Activated T-cell treated with anti-CD3 and anti-CD28 coated beads, Interleukin-2, amount 50 U/mL, for 48 hours (primary cell): ENCODE measurements at regions not wholly inside any gene's neighbourhood (a gene's known extent, or its start where the extent isn't known, plus 50 kb on each side); places are given as distances from the start of the nearest gene placed in this dataset.

Source experiments
- DNase-seq, 2 experiments: peaks; one replicate each; pipeline ENCODE4 v3.0.0-alpha.2; 2020

- DNase-seq: no peak
Observed at GRCh38 chr14:81673930-81674329, 140.3 kb upstream of the SEL1L start.

DNA sequence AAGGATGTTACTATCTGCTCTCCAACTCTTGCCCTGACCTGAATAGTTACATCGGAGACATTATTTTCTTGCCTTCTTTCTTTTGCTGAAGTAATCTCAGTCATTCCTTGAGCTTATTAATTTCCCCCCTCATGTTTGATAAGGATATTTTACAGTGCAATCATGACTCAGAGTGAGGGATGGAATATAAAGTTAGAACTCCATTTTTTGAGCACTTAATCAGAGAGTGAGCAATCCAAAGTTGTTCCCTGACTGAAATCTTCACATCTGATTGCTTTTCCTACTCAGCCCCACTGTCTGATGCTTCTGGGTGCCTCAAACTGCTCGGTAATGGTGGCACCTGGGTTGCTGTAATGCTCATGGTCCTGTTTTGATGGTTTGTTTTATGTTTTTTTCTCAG, 142.7 kb upstream of the SEL1L start:
- no peak for DNase-seq

- DNase-seq: no peak
Observed at GRCh38 chr14:81676879-81677278, 143.2 kb upstream of the SEL1L start.

DNA sequence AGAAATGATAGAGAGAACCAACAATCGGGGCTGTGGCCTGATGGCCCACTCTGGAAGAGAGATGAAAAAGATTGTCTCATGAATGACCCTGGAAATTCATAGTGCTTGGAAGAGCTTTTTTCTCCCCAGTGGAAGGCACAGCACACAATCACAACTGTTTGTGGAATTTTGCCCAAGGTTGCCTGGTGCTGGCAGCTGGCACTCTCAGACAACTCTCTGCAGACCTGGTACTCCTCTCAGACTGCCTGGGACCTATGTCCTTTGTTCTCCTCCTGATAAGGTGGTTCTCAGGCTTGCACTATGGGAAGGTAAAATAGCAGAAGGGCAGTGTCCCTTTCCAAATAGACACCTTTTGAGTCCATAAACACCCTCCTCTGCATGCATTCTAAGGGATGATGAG, 144.1 kb upstream of the SEL1L start:
- DNase-seq: no peak

DNA sequence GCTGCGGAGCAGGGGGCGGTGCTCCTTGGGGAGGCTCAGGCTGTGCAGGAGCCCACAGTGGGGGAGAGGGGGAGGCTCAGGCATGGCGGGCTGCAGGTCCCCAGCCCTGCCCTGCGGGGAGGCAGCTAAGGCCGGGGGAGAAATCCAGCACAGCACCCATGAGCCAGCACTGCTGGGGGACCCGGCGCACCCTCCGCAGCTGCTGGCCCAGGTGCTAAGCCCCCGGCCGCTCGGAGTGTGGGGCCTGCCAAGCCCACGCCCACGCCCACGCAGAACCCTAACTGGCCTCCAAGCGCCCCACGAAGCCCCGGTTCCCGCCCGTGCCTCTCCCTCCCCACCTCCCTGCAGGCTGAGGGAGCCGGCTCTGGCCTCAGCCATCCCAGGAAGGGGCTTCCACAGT, 145.6 kb upstream of the SEL1L start:
- no peak for DNase-seq

DNA sequence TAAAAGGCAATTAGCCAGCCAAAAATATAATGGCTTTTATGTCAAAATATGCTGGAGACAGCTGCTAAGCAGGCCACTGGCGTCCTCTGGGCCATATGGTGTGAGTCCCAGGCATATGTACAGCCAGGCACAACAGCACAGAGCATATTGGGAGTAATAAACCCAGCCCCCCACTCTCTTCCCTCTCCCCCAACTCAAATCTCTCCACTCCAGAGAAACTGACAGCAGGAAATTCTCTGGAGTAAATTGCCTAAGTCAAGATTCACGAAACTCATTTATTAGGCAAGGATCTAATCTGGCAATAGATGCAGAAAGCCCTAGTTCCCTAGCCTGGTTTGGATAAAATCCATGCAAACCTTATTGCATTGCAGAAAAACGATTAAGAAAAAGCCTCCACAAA, 147.9 kb upstream of the SEL1L start:
- no peak for DNase-seq

- no peak for DNase-seq
Observed at GRCh38 chr14:81682134-81682533, 148.5 kb upstream of the SEL1L start.

DNA sequence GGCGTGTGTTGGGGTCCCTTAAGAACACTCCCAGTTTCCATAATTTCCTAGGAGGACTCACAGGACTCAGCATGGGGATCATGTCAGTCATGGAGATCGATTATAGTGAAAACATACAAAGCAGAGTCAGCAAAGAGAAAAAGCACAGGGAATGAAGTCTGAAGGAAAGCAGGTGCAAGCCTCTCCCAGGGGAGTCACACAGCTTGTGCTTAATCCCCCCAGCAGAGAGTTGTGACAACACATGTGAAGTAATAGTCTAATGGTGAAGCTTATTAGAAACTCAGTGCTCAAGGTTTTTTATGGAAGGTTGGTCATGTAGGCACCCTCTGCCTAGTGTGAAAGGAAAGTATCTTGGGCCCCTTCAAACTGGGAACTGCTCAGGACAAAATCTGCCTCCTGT, 149.0 kb upstream of the SEL1L start:
- DNase-seq: no peak

DNA sequence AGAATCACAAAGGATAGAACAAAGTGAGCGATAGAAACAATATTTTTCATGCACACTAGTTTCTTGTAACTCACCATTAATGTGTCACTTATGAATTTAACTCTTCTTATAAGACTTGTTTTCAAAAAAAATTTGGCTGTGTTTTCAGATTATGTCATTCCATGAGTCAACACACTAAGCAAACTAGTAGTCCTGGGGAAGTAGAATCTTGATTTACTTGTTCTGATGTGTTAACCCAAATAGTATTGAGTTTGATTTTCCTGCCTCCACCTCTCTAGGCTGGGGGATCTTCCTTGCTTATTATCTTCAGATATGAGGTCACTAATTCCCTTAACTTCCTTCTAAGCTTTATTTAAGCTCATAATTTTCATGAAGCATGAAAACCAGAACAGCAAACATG, 151.0 kb upstream of the SEL1L start:
- DNase-seq: no peak

DNA sequence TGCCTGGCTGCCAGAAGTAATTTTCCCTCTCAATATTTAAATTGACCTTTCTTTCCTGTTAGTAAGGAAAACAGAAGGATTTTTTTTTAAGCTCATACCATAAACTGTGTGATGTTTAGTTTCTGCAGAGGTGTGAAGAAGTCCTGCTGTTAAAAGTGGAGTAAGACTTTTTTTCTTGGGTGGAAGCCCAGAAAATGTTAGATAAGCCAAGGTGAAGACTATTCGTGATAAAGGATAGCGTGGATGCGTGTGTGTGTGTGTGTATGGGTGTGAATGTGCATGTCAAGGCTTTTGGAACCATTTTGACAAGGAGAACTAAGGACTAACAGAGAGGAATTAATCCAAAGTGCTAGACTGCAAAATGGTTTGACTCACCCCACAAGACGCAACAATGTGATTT, 152.9 kb upstream of the SEL1L start:
- DNase-seq: no peak

GRCh38 chr14:81691931-81692330, 158.3 kb upstream of the SEL1L start:
- no peak for DNase-seq

- no peak for DNase-seq
Observed at GRCh38 chr14:81694419-81694818, 160.8 kb upstream of the SEL1L start.

GRCh38 chr14:81709681-81710080, 176.0 kb upstream of the SEL1L start:
- no peak for DNase-seq

DNA sequence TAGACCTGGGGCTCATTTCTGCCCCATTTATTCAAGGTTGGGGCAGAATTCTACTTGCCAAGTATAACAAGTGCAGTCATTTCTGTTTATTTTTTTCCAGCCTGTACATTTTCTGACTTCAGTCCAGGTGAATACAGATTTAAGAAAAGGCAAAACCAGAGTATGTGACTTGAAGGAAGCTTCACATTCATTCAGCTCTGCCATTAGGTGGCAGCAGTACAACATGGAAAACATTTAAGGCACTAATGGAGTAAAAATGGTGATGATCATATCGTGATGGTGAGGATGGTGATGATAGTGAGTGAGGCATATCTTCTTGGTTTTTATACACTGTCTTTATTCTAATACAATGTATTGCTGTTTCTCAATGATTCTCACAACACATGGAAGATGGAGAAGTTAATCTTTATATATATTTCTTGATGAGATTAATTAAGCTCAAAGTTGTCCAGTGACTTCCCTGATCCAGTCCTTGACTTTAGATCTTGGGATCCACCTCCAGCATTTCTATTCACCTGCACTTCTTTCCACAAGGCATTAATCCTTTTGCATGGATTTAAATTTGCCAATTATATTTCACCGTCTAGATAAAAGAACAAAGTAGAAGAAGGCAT, 176.7 kb upstream of the SEL1L start:
- no peak for DNase-seq

- DNase-seq: no peak
Observed at GRCh38 chr14:81715731-81716130, 182.1 kb upstream of the SEL1L start.

DNA sequence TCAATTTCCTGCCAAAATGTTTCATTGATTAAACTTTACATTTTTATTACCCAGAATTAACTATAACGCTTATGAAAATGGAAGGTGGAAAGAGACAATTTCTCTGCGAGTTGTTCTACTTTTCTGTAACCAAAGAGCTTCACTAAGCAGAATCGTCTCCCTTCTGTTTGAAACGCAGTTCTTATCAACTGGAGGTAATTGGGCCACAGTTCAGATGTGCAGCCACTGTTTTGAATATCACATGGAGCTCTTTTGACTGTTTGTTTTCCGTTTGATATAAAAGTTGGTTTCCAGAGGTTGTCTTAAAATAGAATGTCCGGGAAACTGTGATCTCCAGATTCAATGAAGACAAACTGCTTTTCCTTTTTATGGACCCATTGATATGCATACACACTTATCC, 183.3 kb upstream of the SEL1L start:
- DNase-seq: no peak

GRCh38 chr14:81723956-81724355, 190.3 kb upstream of the SEL1L start:
- DNase-seq: no peak

DNA sequence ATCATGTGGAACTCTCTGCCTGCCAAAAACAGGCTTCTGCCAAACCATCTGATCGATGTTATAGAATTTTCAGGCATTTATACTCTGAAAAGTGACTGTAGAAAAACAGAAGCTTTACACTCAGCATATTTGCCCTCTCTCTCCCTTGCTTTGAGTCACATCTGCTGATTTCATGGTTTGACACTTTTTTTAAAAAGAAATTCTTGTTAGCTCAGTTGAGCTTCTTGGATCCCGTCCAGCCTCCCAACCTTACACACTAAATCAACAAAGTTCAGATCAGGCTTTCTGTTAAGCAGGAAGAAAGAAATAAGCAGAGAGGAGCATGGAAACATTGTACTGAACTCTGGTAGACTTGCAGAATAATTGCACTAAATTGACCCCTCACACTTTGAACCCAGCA, 193.6 kb upstream of the SEL1L start:
- DNase-seq: no peak

DNA sequence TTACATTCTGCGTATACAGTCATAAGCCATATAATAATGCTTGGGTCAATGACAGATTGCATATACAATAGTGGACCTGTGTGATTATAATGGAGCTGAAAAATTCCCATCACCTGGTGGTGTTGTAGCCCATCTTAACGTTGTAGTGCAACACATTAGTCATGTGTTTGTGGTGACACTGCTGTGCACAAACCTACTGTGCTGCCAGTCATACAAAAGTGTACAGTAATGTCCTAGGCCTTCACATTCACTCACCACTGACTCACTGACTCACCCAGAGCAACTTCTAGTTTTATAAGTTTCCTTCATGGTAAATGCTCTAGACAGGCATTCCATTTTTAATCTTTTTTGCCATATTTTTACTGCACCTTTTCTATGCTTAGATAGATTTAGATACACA, 194.8 kb upstream of the SEL1L start:
- no peak for DNase-seq

GRCh38 chr14:81729622-81730021, 196.0 kb upstream of the SEL1L start:
- no peak for DNase-seq

GRCh38 chr14:81737938-81738337, 204.3 kb upstream of the SEL1L start:
- DNase-seq: no peak

DNA sequence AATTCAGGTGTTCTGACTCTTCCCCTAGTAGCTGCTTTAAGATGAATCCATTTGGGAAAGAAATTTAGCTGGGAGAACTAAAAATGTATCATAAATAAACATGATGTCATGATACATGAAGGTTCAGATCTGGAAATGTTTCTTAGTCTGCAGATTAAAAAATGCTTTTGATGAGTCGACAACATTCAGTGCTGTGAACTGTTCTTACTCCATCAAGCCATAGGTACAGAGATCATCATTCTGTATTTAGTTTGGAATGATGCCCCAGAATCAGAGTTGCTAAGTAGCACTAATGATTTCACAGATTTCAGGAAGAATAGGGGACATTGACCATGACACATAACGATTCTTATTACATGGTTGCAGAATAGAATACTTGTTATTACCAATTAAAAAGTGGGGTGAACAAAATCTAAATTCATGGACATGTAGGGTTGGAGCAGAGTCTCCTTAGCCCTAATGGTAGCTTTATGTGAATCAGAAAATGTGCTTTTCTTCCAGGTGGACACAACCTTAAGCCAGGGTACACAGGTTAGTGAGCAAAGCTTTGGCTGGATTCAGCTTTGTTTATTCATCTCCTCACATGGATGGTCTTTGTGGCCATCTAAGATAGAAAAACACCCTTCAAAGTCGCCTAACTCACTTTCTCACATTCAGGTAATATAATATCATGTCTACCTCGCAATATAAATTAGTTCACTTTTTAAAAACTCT, 205.4 kb upstream of the SEL1L start:
- DNase-seq: no peak

DNA sequence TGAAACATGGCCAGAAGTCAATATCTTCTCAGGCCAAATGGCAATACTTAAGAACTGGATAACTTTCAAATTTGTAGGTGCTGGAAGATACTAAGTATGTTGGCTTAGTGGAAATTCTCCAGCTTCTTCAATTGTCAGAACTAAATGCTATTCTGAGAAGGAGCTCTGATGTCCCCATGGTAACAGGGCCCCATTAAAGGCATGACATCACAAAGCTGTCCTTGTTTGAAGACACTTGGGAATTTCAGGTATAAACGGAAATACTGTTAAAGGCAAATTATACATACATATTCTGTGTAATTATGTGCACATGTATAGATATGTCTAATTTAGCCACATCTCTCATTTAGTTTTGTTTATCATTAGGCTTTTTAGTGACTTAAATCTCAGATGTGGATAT, 210.0 kb upstream of the SEL1L start:
- no peak for DNase-seq

- DNase-seq: no peak
Observed at GRCh38 chr14:81751198-81751597, 217.5 kb upstream of the SEL1L start.

GRCh38 chr14:81759541-81759940, 225.9 kb upstream of the SEL1L start:
- no peak for DNase-seq
